Keratinocyte (primary cell): ENCODE measurements at regions not wholly inside any gene's neighbourhood (a gene's known extent, or its start where the extent isn't known, plus 50 kb on each side); places are given as distances from the start of the nearest gene placed in this dataset.

Experiments
- DNase-seq: peaks from one replicate; pipeline ENCODE4 v3.0.0-alpha.2; 2011; ENCODE audit warnings: low read depth, missing footprints, low spot score
- FAIRE-seq: peaks from 2 replicates; lab custom pipeline; 2011; peaks lifted over from hg19 to GRCh38; lab: Jason Lieb, UNC
- H2AFZ ChIP-seq: 2 replicates; pipeline ENCODE4 v1.6.0; 2012; ENCODE audit warnings: low read length, control low read depth, inconsistent platforms; ENCODE audit not compliant: control insufficient read depth
- H3K27ac ChIP-seq: 2 replicates; pipeline ENCODE4 v1.5.1; 2011; ENCODE audit warnings: low read length; ENCODE audit not compliant: control insufficient read depth, insufficient read depth
- H3K27me3 ChIP-seq: 3 replicates; pipeline ENCODE4 v1.6.0; 2011; ENCODE audit warnings: low read length; ENCODE audit not compliant: control insufficient read depth, insufficient read depth; ENCODE audit errors: extremely low read depth
- H3K36me3 ChIP-seq, 2 experiments: 2 replicates in 1 of 2; 3 replicates in 1 of 2; pipeline ENCODE4 v1.5.1; 2011; ENCODE audit warnings: low read length in 2 of 2, mild to moderate bottlenecking in 1 of 2; ENCODE audit not compliant: control insufficient read depth in 2 of 2, insufficient read depth in 2 of 2; ENCODE audit errors: extremely low read depth in 1 of 2
- H3K4me1 ChIP-seq: 3 replicates; pipeline ENCODE4 v1.5.1; 2011; ENCODE audit warnings: low read length; ENCODE audit not compliant: control insufficient read depth, insufficient read depth; ENCODE audit errors: extremely low read depth
- H3K4me2 ChIP-seq: 3 replicates; pipeline ENCODE4 v1.6.0; 2011; ENCODE audit warnings: low read depth, low read length; ENCODE audit not compliant: control insufficient read depth, insufficient read depth; ENCODE audit errors: extremely low read depth
- H3K4me3 ChIP-seq, 3 experiments: fragments of 200-600 bp in 1 of 3; sonication (generic) in 1 of 3; 2 replicates in 2 of 3; 3 replicates in 1 of 3; pipeline ENCODE4 v1.5.1; 2011 to 2016; ENCODE audit warnings: low read length in 3 of 3, mild to moderate bottlenecking in 3 of 3, control low read depth in 2 of 3, inconsistent platforms in 1 of 3, low read depth in 1 of 3, mixed read lengths in 1 of 3, mixed run types in 1 of 3, moderate library complexity in 1 of 3; ENCODE audit not compliant: control insufficient read depth in 2 of 3, insufficient read depth in 2 of 3; ENCODE audit errors: extremely low read depth in 1 of 3
- H3K79me2 ChIP-seq: 2 replicates; pipeline ENCODE4 v1.6.0; 2012; ENCODE audit warnings: low read length; ENCODE audit not compliant: control insufficient read depth, insufficient read depth
- H3K9ac ChIP-seq: 3 replicates; pipeline ENCODE4 v1.6.0; 2011; ENCODE audit warnings: low read length; ENCODE audit not compliant: control insufficient read depth, insufficient read depth; ENCODE audit errors: extremely low read depth
- H3K9me1 ChIP-seq: 3 replicates; pipeline ENCODE4 v1.6.0; 2011; ENCODE audit warnings: low read length; ENCODE audit not compliant: control insufficient read depth, insufficient read depth; ENCODE audit errors: extremely low read depth
- H3K9me3 ChIP-seq: 2 replicates; pipeline ENCODE4 v1.5.1; 2012; ENCODE audit warnings: low read depth, low read length; ENCODE audit not compliant: control insufficient read depth
- H4K20me1 ChIP-seq: 3 replicates; pipeline ENCODE4 v1.6.0; 2011; ENCODE audit warnings: low read length; ENCODE audit not compliant: control insufficient read depth, insufficient read depth; ENCODE audit errors: extremely low read depth
- EZH2 ChIP-seq: IDR thresholded peaks from one replicate; pipeline ENCODE4 v1.6.1; 2012; ENCODE audit warnings: inconsistent platforms, mild to moderate bottlenecking, low read length, moderate library complexity
- dilution Hi-C: fragments of 300-500 bp; cut with MboI; formaldehyde crosslinking; loops from one replicate; pipeline ENCODE4 v1.7.0; 2020; ENCODE audit warnings: low sequenced_read_pairs; ENCODE audit not compliant: extremely low pct_ligation_motif_present
- TF ChIP-seq, protein P1 (sequence below), 3 experiments: IDR thresholded peaks in 1 of 3; conservative IDR thresholded peaks in 1 of 3; optimal IDR thresholded peaks in 1 of 3; 2 replicates in 2 of 3; 3 replicates in 1 of 3; pipeline versions ENCODE3 to v1.5.1; 2011; ENCODE audit warnings: low read length in 3 of 3, mild to moderate bottlenecking in 3 of 3, moderate library complexity in 2 of 3, control low read depth in 1 of 3, inconsistent platforms in 1 of 3; ENCODE audit not compliant: insufficient read depth in 2 of 3; ENCODE audit errors: extremely low read depth in 1 of 3

DNA sequence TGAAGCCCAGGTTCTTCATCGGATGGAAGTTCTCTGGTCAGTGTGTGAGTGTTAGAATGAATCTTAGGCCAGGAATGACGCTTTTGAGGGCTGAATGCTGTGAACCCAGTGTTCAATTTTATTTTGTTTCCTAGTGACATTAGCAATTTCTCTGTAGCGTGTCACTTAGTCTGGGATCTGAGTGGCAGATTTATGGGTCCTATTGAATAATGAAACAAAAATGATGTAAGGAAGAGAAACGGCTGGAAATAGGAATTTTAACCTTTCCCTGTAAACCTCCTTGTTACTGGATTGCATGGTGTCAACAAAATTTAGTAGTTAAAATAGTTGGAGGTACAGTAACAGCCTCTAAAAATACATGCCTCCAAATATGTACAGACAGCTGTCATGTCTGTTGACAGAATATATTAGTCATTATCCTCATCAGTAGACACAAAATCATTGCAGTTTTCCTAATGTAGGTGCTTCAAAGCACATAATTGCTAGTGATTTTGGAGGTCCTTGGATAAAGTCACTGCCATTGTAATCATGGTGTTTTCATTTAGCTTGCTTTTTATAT lies 223.8 kb upstream of the SPRED2 start:
- Histone ChIP-seq H3K9ac (no peak overlapping the region), H4K20me1 (no peaks in the 10 kb centered on the region), H3K4me2 (no peak overlapping the region), H3K9me3 (no peaks in the 10 kb centered on the region), H3K27me3 (no peaks in the 10 kb centered on the region), H3K4me3 (no peak overlapping the region), H3K9me1 (no peaks in the 10 kb centered on the region), H3K79me2 (no peaks in the 10 kb centered on the region), H2AFZ (no peak overlapping the region), H3K36me3 (no peaks in the 10 kb centered on the region), H3K27ac (no peak overlapping the region), H3K4me1 (peaks cover 3% of the 10 kb centered on the region)
- TF ChIP-seq, protein P1, sequence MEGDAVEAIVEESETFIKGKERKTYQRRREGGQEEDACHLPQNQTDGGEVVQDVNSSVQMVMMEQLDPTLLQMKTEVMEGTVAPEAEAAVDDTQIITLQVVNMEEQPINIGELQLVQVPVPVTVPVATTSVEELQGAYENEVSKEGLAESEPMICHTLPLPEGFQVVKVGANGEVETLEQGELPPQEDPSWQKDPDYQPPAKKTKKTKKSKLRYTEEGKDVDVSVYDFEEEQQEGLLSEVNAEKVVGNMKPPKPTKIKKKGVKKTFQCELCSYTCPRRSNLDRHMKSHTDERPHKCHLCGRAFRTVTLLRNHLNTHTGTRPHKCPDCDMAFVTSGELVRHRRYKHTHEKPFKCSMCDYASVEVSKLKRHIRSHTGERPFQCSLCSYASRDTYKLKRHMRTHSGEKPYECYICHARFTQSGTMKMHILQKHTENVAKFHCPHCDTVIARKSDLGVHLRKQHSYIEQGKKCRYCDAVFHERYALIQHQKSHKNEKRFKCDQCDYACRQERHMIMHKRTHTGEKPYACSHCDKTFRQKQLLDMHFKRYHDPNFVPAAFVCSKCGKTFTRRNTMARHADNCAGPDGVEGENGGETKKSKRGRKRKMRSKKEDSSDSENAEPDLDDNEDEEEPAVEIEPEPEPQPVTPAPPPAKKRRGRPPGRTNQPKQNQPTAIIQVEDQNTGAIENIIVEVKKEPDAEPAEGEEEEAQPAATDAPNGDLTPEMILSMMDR (optimal IDR thresholded peaks at IDR 0.05 in 1 of 3, IDR thresholded peaks at IDR 0.05 in 1 of 3, conservative IDR thresholded peaks at IDR 0.05 in 1 of 3; ENCODE audit: extremely low read depth in 1 of 3, insufficient read depth in 2 of 3, low read length in 3 of 3): no peak
- TF ChIP-seq EZH2: no peak
- dilution Hi-C loops: no loop called here
- DNase-seq (no peak), FAIRE-seq (no peak)

DNA sequence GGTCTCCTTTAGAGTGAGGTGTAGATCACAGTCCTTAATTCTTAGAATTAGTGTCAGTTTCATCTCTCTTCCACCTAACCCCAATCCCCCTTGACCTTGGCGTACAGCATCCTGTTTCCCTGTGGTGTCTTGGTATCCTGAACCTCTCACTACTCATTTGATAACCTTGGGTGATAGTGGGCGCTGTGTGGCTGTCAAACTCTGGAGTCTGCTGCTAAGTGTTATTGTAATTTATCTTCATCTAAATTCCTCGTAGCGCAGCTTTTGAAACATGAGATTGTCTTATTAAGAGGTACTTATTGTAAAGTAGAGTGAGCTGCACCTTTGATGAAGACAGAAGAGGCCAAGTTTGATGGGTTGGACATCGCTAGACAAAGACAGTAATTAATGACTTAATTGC lies 222.6 kb upstream of the SPRED2 start:
- Histone ChIP-seq H3K9ac (no peak overlapping the region), H3K36me3 (no peaks in the 10 kb centered on the region), H3K27ac (no peak overlapping the region), H3K9me1 (no peaks in the 10 kb centered on the region), H2AFZ (no peak overlapping the region), H3K9me3 (no peaks in the 10 kb centered on the region), H4K20me1 (no peaks in the 10 kb centered on the region), H3K4me1 (peaks cover 3% of the 10 kb centered on the region), H3K4me2 (no peak overlapping the region), H3K27me3 (no peaks in the 10 kb centered on the region), H3K4me3 (no peak overlapping the region), H3K79me2 (no peaks in the 10 kb centered on the region)
- no peak for FAIRE-seq
- dilution Hi-C loops: no loop called here
- DNase-seq: no peak
- TF ChIP-seq, protein P1 (optimal IDR thresholded peaks at IDR 0.05 in 1 of 3, IDR thresholded peaks at IDR 0.05 in 1 of 3, conservative IDR thresholded peaks at IDR 0.05 in 1 of 3; ENCODE audit: extremely low read depth in 1 of 3, insufficient read depth in 2 of 3, low read length in 3 of 3): no peak
- no peak for TF ChIP-seq EZH2
